ENCODE measurements at regions not wholly inside any gene's neighbourhood (a gene's known extent, or its start where the extent isn't known, plus 50 kb on each side); places are given as distances from the start of the nearest gene placed in this dataset.

DNA sequence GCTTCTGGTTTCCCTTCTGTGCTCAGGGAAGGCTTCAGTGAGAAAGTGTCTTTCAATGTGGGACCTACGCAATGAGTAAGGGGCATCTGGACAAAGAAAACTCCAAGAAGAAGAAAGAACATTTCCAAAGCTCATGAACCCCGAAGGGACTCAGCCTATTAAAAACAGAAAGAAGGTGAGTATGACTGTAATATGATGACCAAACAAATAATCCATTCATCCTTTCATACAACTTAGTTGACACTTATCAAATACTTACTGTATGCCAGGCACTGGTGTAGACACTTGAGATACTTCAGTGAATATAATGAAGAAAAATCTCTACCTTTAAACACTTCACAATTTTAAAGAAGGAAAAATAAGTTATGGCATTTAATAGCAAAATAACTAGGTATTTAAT lies 1054.2 kb upstream of the FOXG1 start:
- TF ChIP-seq KLF9 (tag by site-specific recombination; IDR thresholded peaks at IDR 0.05; ENCODE audit: low read depth) = no peak
- no peak for TF ChIP-seq ZNF585B (tag by site-specific recombination; IDR thresholded peaks at IDR 0.05)
- no peak for TF ChIP-seq ZBTB11 (tag by site-specific recombination; conservative IDR thresholded peaks at IDR 0.05; ENCODE audit: low read depth)
- no peak for TF ChIP-seq PRDM1 (tag by site-specific recombination; IDR thresholded peaks at IDR 0.05)
- TF ChIP-seq ZNF114 (tag by site-specific recombination; IDR thresholded peaks at IDR 0.05) = no peak
- TF ChIP-seq, protein P1, sequence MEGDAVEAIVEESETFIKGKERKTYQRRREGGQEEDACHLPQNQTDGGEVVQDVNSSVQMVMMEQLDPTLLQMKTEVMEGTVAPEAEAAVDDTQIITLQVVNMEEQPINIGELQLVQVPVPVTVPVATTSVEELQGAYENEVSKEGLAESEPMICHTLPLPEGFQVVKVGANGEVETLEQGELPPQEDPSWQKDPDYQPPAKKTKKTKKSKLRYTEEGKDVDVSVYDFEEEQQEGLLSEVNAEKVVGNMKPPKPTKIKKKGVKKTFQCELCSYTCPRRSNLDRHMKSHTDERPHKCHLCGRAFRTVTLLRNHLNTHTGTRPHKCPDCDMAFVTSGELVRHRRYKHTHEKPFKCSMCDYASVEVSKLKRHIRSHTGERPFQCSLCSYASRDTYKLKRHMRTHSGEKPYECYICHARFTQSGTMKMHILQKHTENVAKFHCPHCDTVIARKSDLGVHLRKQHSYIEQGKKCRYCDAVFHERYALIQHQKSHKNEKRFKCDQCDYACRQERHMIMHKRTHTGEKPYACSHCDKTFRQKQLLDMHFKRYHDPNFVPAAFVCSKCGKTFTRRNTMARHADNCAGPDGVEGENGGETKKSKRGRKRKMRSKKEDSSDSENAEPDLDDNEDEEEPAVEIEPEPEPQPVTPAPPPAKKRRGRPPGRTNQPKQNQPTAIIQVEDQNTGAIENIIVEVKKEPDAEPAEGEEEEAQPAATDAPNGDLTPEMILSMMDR (tag by site-specific recombination; IDR thresholded peaks at IDR 0.05) = no peak
- TF ChIP-seq ZBTB21 (tag by site-specific recombination; IDR thresholded peaks at IDR 0.05) = no peak
- TF ChIP-seq, protein P2, sequence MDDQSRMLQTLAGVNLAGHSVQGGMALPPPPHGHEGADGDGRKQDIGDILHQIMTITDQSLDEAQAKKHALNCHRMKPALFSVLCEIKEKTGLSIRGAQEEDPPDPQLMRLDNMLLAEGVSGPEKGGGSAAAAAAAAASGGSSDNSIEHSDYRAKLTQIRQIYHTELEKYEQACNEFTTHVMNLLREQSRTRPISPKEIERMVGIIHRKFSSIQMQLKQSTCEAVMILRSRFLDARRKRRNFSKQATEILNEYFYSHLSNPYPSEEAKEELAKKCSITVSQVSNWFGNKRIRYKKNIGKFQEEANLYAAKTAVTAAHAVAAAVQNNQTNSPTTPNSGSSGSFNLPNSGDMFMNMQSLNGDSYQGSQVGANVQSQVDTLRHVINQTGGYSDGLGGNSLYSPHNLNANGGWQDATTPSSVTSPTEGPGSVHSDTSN (CRISPR knock-in tag; IDR thresholded peaks at IDR 0.05) = no peak
- no peak for TF ChIP-seq ZNF274 (IDR thresholded peaks at IDR 0.05; ENCODE audit: low read length)
- TF ChIP-seq ZNF274 (tag by site-specific recombination; IDR thresholded peaks at IDR 0.05; ENCODE audit: borderline replicate concordance) = no peak
- TF ChIP-seq YY1 (tag by site-specific recombination; IDR thresholded peaks at IDR 0.05) = no peak
- no peak for TF ChIP-seq ZBTB48 (tag by site-specific recombination; IDR thresholded peaks at IDR 0.05)

Data from HEK293 (cell line).